ENCODE measurements at regions not wholly inside any gene's neighbourhood (a gene's known extent, or its start where the extent isn't known, plus 50 kb on each side); places are given as distances from the start of the nearest gene placed in this dataset.

DNA sequence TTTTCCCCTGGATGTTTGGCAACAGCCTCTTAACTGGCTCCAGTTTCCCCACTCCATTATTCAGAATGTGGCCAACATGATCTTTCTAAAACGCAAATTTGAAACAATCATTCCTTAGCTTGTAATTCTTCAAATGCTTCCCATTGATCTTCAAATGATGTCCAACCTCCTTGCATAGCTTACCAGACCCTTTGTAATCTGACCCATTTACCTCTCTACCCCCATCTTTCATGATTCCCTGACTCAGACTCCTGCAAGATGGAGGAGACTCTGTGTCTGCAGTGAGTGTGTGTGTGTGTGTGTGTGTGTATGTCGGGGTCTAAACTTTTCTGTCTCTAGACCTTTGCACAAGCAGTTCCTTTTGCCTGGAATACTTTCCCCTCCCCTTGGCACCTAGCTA is 515.7 kb upstream of the PROK2 start:
- Histone ChIP-seq H3K4me3 (no peak overlapping the region), H3K27me3 (ENCODE audit: insufficient read depth) (no peaks in the 10 kb centered on the region), H3F3A (replicated peaks; ENCODE audit: low read depth) (no peaks in the 10 kb centered on the region), H3K36me3 (ENCODE audit: insufficient read depth) (no peaks in the 10 kb centered on the region), H3K27ac (ENCODE audit: low read depth) (no peak overlapping the region), H2AFZ (no peak overlapping the region), H3K9me2 (ENCODE audit: insufficient read depth) (peaks cover 5% of the 10 kb centered on the region; the same call in 1 of the 2 replicates), H3K79me2 (replicated peaks; ENCODE audit: insufficient read depth) (no peaks in the 10 kb centered on the region), H4K20me1 (replicated peaks; ENCODE audit: insufficient read depth) (no peaks in the 10 kb centered on the region), H3K4me1 (ENCODE audit: insufficient read depth) (peaks cover 10% of the 10 kb centered on the region), H3K4me2 (no peak overlapping the region)
- H3K27ac Mint-ChIP-seq: no peak overlapping the region
- H3K27me3 Mint-ChIP-seq (ENCODE audit: insufficient read depth, low read depth, poor library complexity): peaks cover 12% of the 10 kb centered on the region
- no peak for ATAC-seq
- H3K4me3 Mint-ChIP-seq: no peak overlapping the region
- peaks cover 28% of the 10 kb centered on the region for H3K4me1 Mint-ChIP-seq
- H3K36me3 Mint-ChIP-seq (ENCODE audit: low read depth): no peaks in the 10 kb centered on the region
- DNase-seq (ENCODE audit: low spot score): no peak
- no peaks in the 10 kb centered on the region for H3K9me3 Mint-ChIP-seq
- TF ChIP-seq, protein P1, sequence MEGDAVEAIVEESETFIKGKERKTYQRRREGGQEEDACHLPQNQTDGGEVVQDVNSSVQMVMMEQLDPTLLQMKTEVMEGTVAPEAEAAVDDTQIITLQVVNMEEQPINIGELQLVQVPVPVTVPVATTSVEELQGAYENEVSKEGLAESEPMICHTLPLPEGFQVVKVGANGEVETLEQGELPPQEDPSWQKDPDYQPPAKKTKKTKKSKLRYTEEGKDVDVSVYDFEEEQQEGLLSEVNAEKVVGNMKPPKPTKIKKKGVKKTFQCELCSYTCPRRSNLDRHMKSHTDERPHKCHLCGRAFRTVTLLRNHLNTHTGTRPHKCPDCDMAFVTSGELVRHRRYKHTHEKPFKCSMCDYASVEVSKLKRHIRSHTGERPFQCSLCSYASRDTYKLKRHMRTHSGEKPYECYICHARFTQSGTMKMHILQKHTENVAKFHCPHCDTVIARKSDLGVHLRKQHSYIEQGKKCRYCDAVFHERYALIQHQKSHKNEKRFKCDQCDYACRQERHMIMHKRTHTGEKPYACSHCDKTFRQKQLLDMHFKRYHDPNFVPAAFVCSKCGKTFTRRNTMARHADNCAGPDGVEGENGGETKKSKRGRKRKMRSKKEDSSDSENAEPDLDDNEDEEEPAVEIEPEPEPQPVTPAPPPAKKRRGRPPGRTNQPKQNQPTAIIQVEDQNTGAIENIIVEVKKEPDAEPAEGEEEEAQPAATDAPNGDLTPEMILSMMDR (conservative IDR thresholded peaks at IDR 0.05; ENCODE audit: low read depth in 2 of 2): no peak
- TF ChIP-seq CREB1 (CRISPR knock-in tag; IDR thresholded peaks at IDR 0.05; ENCODE audit: low read depth) (no peak), STAT1 (IDR thresholded peaks at IDR 0.05; ENCODE audit: unreplicated experiment) (no peak), ZNF331 (CRISPR knock-in tag; IDR thresholded peaks at IDR 0.05; ENCODE audit: low read depth) (no peak), ZNF114 (CRISPR knock-in tag; IDR thresholded peaks at IDR 0.05) (no peak), NANOG (IDR thresholded peaks at IDR 0.05; ENCODE audit: borderline replicate concordance) (no peak), JUNB (IDR thresholded peaks at IDR 0.05; ENCODE audit: unreplicated experiment) (no peak), EZH2 (IDR thresholded peaks at IDR 0.05; ENCODE audit: low read depth, unreplicated experiment) (no peak), EZH2phosphoT487 (IDR thresholded peaks at IDR 0.05; ENCODE audit: unreplicated experiment) (no peak), POLR2AphosphoS5 (IDR thresholded peaks at IDR 0.05; ENCODE audit: low read depth) (no peak)
- TF ChIP-seq, protein P2, sequence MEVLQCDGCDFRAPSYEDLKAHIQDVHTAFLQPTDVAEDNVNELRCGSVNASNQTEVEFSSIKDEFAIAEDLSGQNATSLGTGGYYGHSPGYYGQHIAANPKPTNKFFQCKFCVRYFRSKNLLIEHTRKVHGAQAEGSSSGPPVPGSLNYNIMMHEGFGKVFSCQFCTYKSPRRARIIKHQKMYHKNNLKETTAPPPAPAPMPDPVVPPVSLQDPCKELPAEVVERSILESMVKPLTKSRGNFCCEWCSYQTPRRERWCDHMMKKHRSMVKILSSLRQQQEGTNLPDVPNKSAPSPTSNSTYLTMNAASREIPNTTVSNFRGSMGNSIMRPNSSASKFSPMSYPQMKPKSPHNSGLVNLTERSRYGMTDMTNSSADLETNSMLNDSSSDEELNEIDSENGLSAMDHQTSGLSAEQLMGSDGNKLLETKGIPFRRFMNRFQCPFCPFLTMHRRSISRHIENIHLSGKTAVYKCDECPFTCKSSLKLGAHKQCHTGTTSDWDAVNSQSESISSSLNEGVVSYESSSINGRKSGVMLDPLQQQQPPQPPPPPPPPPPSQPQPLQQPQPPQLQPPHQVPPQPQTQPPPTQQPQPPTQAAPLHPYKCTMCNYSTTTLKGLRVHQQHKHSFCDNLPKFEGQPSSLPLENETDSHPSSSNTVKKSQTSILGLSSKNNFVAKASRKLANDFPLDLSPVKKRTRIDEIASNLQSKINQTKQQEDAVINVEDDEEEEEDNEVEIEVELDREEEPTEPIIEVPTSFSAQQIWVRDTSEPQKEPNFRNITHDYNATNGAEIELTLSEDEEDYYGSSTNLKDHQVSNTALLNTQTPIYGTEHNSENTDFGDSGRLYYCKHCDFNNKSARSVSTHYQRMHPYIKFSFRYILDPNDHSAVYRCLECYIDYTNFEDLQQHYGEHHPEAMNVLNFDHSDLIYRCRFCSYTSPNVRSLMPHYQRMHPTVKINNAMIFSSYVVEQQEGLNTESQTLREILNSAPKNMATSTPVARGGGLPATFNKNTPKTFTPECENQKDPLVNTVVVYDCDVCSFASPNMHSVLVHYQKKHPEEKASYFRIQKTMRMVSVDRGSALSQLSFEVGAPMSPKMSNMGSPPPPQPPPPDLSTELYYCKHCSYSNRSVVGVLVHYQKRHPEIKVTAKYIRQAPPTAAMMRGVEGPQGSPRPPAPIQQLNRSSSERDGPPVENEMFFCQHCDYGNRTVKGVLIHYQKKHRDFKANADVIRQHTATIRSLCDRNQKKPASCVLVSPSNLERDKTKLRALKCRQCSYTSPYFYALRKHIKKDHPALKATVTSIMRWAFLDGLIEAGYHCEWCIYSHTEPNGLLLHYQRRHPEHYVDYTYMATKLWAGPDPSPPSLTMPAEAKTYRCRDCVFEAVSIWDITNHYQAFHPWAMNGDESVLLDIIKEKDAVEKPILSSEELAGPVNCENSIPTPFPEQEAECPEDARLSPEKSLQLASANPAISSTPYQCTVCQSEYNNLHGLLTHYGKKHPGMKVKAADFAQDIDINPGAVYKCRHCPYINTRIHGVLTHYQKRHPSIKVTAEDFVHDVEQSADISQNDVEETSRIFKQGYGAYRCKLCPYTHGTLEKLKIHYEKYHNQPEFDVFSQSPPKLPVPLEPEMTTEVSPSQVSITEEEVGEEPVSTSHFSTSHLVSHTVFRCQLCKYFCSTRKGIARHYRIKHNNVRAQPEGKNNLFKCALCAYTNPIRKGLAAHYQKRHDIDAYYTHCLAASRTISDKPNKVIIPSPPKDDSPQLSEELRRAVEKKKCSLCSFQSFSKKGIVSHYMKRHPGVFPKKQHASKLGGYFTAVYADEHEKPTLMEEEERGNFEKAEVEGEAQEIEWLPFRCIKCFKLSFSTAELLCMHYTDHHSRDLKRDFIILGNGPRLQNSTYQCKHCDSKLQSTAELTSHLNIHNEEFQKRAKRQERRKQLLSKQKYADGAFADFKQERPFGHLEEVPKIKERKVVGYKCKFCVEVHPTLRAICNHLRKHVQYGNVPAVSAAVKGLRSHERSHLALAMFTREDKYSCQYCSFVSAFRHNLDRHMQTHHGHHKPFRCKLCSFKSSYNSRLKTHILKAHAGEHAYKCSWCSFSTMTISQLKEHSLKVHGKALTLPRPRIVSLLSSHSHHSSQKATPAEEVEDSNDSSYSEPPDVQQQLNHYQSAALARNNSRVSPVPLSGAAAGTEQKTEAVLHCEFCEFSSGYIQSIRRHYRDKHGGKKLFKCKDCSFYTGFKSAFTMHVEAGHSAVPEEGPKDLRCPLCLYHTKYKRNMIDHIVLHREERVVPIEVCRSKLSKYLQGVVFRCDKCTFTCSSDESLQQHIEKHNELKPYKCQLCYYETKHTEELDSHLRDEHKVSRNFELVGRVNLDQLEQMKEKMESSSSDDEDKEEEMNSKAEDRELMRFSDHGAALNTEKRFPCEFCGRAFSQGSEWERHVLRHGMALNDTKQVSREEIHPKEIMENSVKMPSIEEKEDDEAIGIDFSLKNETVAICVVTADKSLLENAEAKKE (CRISPR knock-in tag; IDR thresholded peaks at IDR 0.05): no peak
- TF ChIP-seq, protein P3, sequence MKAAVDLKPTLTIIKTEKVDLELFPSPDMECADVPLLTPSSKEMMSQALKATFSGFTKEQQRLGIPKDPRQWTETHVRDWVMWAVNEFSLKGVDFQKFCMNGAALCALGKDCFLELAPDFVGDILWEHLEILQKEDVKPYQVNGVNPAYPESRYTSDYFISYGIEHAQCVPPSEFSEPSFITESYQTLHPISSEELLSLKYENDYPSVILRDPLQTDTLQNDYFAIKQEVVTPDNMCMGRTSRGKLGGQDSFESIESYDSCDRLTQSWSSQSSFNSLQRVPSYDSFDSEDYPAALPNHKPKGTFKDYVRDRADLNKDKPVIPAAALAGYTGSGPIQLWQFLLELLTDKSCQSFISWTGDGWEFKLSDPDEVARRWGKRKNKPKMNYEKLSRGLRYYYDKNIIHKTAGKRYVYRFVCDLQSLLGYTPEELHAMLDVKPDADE (IDR thresholded peaks at IDR 0.05): no peak
- TF ChIP-seq, protein P4, sequence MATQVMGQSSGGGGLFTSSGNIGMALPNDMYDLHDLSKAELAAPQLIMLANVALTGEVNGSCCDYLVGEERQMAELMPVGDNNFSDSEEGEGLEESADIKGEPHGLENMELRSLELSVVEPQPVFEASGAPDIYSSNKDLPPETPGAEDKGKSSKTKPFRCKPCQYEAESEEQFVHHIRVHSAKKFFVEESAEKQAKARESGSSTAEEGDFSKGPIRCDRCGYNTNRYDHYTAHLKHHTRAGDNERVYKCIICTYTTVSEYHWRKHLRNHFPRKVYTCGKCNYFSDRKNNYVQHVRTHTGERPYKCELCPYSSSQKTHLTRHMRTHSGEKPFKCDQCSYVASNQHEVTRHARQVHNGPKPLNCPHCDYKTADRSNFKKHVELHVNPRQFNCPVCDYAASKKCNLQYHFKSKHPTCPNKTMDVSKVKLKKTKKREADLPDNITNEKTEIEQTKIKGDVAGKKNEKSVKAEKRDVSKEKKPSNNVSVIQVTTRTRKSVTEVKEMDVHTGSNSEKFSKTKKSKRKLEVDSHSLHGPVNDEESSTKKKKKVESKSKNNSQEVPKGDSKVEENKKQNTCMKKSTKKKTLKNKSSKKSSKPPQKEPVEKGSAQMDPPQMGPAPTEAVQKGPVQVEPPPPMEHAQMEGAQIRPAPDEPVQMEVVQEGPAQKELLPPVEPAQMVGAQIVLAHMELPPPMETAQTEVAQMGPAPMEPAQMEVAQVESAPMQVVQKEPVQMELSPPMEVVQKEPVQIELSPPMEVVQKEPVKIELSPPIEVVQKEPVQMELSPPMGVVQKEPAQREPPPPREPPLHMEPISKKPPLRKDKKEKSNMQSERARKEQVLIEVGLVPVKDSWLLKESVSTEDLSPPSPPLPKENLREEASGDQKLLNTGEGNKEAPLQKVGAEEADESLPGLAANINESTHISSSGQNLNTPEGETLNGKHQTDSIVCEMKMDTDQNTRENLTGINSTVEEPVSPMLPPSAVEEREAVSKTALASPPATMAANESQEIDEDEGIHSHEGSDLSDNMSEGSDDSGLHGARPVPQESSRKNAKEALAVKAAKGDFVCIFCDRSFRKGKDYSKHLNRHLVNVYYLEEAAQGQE (IDR thresholded peaks at IDR 0.05; ENCODE audit: unreplicated experiment): no peak
